ENCODE measurements at regions not wholly inside any gene's neighbourhood (a gene's known extent, or its start where the extent isn't known, plus 50 kb on each side); places are given as distances from the start of the nearest gene placed in this dataset.

DNA sequence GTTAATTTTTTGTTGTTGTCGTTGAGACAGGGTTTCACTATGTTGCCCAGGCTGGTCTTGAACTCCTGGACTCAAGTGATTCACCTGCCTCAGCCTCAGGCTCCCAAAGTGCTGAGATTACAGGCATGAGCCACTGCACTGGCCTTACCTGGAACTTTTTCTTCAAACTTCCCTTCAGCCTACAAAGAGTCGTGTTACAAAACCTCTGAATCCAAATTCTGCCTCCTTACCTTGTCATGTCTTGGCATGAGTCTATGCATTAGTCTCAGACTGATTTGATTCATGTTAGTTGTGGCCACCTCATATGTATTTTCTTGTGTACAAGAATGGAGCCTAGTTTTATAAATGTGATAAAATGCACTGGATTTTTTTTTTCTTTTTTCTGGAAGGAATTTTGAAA, 172.1 kb downstream of the PRL start:
- no peaks in the 10 kb centered on the region for H3K4me1 ChIP-seq (ENCODE audit: control insufficient read depth in 5 of 5, insufficient read depth in 5 of 5, low read length in 5 of 5)
- peaks cover 0 to 10% (median 0%) of the 10 kb centered on the region in 4 donors for H3K9me3 ChIP-seq (ENCODE audit: control insufficient read depth in 4 of 4, insufficient read depth in 3 of 4, low read length in 3 of 4)
- H3K36me3 ChIP-seq (ENCODE audit: control insufficient read depth in 4 of 4, insufficient read depth in 4 of 4, low read length in 4 of 4): no peaks in the 10 kb centered on the region
- no peaks in the 10 kb centered on the region for H3K27me3 ChIP-seq (ENCODE audit: control insufficient read depth in 3 of 3, insufficient read depth in 3 of 3, low read length in 2 of 3)
- TF ChIP-seq, protein P1, sequence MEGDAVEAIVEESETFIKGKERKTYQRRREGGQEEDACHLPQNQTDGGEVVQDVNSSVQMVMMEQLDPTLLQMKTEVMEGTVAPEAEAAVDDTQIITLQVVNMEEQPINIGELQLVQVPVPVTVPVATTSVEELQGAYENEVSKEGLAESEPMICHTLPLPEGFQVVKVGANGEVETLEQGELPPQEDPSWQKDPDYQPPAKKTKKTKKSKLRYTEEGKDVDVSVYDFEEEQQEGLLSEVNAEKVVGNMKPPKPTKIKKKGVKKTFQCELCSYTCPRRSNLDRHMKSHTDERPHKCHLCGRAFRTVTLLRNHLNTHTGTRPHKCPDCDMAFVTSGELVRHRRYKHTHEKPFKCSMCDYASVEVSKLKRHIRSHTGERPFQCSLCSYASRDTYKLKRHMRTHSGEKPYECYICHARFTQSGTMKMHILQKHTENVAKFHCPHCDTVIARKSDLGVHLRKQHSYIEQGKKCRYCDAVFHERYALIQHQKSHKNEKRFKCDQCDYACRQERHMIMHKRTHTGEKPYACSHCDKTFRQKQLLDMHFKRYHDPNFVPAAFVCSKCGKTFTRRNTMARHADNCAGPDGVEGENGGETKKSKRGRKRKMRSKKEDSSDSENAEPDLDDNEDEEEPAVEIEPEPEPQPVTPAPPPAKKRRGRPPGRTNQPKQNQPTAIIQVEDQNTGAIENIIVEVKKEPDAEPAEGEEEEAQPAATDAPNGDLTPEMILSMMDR (IDR thresholded peaks at IDR 0.05; ENCODE audit: control extremely low read depth, extremely low read depth): no peak
- H3K27ac ChIP-seq (ENCODE audit: low read depth in 1 of 2, low read length in 1 of 2): no peak overlapping the region
- DNase-seq (no peak), ATAC-seq (ENCODE audit: insufficient read depth, low FRiP score) (no peak)
- no peak overlapping the region for H3K4me3 ChIP-seq
- WGBS, 2 donors: 90 to 94% methylated on average over 2 of the region's 2 CpGs
- H3K9ac ChIP-seq (ENCODE audit: insufficient read depth in 1 of 2, low read length in 2 of 2): no peak overlapping the region

DNA sequence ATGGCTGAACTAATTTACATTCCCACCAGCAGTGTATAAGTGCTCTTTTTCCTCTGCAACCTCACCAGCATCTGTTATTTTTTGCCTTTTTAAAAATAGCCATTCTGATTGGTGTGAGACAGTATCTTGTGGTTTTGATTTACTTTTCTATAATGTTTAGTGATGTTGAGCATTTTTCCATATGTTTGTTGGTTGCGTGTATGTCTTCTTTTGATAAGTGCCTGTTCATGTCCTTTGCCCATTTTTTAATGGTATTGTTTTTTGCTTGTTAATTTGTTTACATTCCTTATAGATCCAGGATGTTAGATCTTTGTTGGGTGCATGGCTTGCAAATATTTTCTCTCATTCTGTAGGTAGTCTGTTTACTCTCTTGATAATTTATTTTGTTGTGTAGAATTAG, 169.9 kb downstream of the PRL start:
- Histone ChIP-seq H3K9ac (ENCODE audit: insufficient read depth in 1 of 2, low read length in 2 of 2) (no peak overlapping the region), H3K4me3 (no peak overlapping the region), H3K27ac (ENCODE audit: low read depth in 1 of 2, low read length in 1 of 2) (no peak overlapping the region), H3K27me3 (ENCODE audit: control insufficient read depth in 3 of 3, insufficient read depth in 3 of 3, low read length in 2 of 3) (no peaks in the 10 kb centered on the region), H3K36me3 (ENCODE audit: control insufficient read depth in 4 of 4, insufficient read depth in 4 of 4, low read length in 4 of 4) (peaks cover 0 to 2% (median 0%) of the 10 kb centered on the region in 4 donors), H3K9me3 (ENCODE audit: control insufficient read depth in 4 of 4, insufficient read depth in 3 of 4, low read length in 3 of 4) (peaks cover 0 to 10% (median 0%) of the 10 kb centered on the region in 4 donors), H3K4me1 (ENCODE audit: control insufficient read depth in 5 of 5, insufficient read depth in 5 of 5, low read length in 5 of 5) (no peaks in the 10 kb centered on the region)
- TF ChIP-seq, protein P1 (IDR thresholded peaks at IDR 0.05; ENCODE audit: control extremely low read depth, extremely low read depth): no peak
- DNase-seq (no peak), ATAC-seq (ENCODE audit: insufficient read depth, low FRiP score) (no peak)
- 91 to 99% methylated on average over 1 of the region's 1 CpG for WGBS, 2 donors

GRCh38 chr6:22129751-22130150, 167.1 kb downstream of the PRL start:
- H3K9me3 ChIP-seq (ENCODE audit: control insufficient read depth in 4 of 4, insufficient read depth in 3 of 4, low read length in 3 of 4): peaks cover 0 to 10% (median under 1%) of the 10 kb centered on the region in 4 donors
- no peak overlapping the region for H3K4me3 ChIP-seq
- no peak overlapping the region for H3K27ac ChIP-seq (ENCODE audit: low read depth in 1 of 2, low read length in 1 of 2)
- peaks cover 0 to 2% (median 0%) of the 10 kb centered on the region in 4 donors for H3K36me3 ChIP-seq (ENCODE audit: control insufficient read depth in 4 of 4, insufficient read depth in 4 of 4, low read length in 4 of 4)
- no peak for ATAC-seq (ENCODE audit: insufficient read depth, low FRiP score)
- H3K9ac ChIP-seq (ENCODE audit: insufficient read depth in 1 of 2, low read length in 2 of 2): no peak overlapping the region
- peaks cover 0 to 4% (median 0%) of the 10 kb centered on the region in 5 donors for H3K4me1 ChIP-seq (ENCODE audit: control insufficient read depth in 5 of 5, insufficient read depth in 5 of 5, low read length in 5 of 5)
- no peaks in the 10 kb centered on the region for H3K27me3 ChIP-seq (ENCODE audit: control insufficient read depth in 3 of 3, insufficient read depth in 3 of 3, low read length in 2 of 3)
- WGBS, 2 donors: 96 to 97% methylated on average over 3 of the region's 3 CpGs
- no peak for DNase-seq
- TF ChIP-seq, protein P1 (IDR thresholded peaks at IDR 0.05; ENCODE audit: control extremely low read depth, extremely low read depth): no peak

DNA sequence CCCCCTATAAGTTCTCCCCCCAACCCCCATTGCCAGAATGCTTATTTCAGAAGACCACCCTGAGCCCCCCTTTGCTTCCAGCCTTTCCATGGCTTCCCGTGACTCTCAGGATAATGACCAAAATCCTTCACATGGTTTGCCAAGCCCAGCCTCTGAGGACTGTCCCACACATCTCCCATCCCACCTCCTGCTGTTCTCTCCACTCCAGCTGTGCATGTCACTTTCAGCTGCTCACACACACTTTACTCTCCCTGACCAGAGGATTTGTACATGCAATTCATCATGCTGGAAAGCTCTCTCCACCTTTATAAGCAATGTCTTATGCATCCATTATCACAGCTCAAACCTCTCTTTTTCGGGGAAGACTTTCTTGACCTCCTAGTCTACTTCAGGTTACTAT, 164.2 kb downstream of the PRL start:
- DNase-seq (no peak), ATAC-seq (ENCODE audit: insufficient read depth, low FRiP score) (no peak)
- H3K27ac ChIP-seq (ENCODE audit: low read depth in 1 of 2, low read length in 1 of 2): no peak overlapping the region
- H3K9me3 ChIP-seq (ENCODE audit: control insufficient read depth in 4 of 4, insufficient read depth in 3 of 4, low read length in 3 of 4): peaks cover 0 to 1% (median 0%) of the 10 kb centered on the region in 4 donors
- peaks cover 0 to 2% (median 0%) of the 10 kb centered on the region in 4 donors for H3K36me3 ChIP-seq (ENCODE audit: control insufficient read depth in 4 of 4, insufficient read depth in 4 of 4, low read length in 4 of 4)
- H3K9ac ChIP-seq (ENCODE audit: insufficient read depth in 1 of 2, low read length in 2 of 2): no peak overlapping the region
- no peak overlapping the region for H3K4me3 ChIP-seq
- WGBS, 2 donors: 88 to 92% methylated on average over 2 of the region's 2 CpGs
- H3K27me3 ChIP-seq (ENCODE audit: control insufficient read depth in 3 of 3, insufficient read depth in 3 of 3, low read length in 2 of 3): no peaks in the 10 kb centered on the region
- TF ChIP-seq, protein P1 (IDR thresholded peaks at IDR 0.05; ENCODE audit: control extremely low read depth, extremely low read depth): no peak
- H3K4me1 ChIP-seq (ENCODE audit: control insufficient read depth in 5 of 5, insufficient read depth in 5 of 5, low read length in 5 of 5): peaks cover 0 to 4% (median 0%) of the 10 kb centered on the region in 5 donors

Measured in lung (tissue), 11 donors.